NCI-H2107 treated with DMSO at 0.1 percent for 48 hours (cell line): ENCODE measurements at regions not wholly inside any gene's neighbourhood (a gene's known extent, or its start where the extent isn't known, plus 50 kb on each side); places are given as distances from the start of the nearest gene placed in this dataset.

ENCODE experiments used
- DNase-seq: peaks from one replicate; lab custom pipeline; 2025; ENCODE audit not compliant: unreplicated experiment; lab: John Stamatoyannopoulos, UW

DNA sequence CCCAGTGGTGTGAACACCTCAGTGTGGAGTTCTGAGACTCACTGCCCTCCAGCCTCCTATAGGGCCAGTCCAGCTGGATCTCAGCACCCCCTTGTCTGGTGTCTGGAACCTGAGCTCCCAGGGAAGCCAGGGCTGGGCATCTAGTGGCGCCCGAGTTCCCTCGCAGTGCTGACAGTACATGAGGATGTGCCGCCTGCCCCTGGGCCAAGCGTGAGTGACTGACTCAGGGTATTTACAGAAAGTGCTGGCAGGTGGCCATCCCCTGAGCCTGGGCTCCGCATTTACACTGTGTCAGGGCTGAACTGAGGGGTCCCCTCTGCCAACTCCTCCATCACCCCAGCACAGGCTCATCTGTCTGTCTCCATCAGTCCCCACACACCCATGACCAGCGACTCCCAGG is 185.3 kb downstream of the BRD1 start:
- peak; percentile 7 for DNase-seq

DNA sequence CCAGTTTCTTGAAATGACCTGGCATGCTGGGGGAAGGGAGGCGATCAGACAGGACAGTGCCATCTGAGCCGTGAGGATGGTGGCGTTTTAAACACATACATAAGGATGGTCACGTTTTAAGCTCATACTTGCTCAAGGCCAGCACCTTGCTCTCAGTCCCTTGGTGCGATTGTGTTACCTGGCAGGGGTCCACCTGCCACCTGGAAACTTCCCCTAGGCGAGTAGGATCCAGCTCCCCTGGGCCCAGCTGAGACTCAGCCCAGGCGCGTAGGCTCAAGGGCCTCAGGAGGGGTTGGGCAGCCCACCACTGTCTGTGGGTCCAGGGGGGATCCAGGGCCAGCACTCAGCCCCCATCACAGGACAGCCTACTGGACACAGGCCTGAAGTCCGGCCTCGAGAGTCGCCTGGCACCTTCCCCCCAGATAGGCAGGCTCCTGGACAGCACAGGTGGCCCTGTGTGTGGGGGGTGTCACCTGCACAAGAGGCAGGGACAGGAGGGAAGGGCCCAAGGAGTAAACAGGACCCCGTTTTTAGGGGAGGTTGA is 185.8 kb downstream of the BRD1 start:
- no peak for DNase-seq

DNA sequence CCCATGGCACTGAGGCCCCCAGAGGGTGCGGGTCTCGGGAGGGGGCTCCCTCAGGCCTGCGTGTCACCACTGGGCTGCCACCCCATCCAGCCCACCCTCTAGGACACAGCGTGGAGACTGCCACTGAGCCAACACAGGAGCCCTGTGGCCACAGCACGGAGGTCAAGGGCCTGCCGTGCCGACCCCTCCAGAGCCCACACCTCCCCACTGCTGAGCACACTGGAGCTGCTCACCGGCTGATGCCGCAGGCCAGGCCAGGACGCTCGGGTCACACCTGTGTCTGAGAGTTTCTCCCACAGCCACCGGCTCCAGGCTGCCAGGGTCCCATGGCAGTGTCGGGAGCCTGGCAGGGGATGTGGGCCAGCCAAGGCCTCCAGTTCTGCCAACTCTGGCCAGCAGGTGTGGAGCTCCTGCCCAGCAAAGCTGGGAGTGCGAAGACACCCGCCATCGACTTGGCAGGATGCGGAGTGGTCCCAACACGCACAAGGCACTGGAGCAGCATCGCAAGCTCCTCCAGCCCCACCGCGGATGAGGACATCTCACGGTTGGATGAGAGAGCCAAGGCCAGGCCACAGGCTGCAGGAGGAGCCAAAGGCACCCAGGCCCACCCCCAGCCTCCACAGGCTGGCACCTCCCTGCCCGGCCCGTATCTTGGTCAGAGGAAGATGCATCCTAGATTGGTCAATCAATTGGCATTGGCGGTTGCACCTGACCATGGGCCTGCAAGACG is 187.1 kb downstream of the BRD1 start:
- DNase-seq, result no peak

DNA sequence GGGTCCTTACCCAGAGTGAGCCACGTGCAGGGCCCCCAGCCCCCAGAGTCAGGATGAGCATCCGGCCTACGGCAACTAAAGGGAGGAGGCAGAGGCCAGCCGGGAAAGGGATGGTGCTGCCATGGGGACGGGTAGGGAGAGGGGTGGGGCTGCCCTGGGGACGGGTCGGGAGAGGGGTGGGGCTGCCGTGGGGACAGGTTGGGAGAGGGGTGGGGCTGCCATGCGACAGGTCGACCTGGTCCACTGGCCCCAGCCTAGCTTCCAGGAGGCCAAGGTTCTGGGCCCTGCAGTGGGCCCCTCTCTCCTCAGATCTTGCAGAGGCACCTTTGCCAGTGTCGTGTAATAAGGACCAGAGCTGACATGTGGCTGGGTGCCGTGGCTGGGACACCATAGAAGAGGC is 187.7 kb downstream of the BRD1 start:
- no peak for DNase-seq

DNA sequence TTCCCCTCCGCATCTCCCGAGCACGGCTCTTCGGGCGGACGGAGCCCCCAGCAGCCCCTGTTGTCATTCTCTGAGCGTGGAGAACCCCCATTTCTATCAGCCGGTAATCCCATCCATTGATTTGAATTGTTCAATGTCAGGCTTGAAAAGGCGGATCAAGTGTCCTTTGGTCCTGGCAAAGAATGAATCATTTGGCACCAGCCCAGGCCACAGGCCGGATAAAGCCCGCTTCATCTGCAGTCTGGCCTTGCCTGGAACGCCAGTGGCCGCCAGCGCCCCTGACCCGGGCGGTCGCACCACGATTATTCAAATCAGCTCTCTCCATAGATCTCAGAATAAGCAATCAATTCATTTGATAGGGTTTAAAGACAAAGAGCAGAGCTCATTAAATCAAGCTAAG is 188.9 kb downstream of the BRD1 start:
- DNase-seq, result no peak

DNA sequence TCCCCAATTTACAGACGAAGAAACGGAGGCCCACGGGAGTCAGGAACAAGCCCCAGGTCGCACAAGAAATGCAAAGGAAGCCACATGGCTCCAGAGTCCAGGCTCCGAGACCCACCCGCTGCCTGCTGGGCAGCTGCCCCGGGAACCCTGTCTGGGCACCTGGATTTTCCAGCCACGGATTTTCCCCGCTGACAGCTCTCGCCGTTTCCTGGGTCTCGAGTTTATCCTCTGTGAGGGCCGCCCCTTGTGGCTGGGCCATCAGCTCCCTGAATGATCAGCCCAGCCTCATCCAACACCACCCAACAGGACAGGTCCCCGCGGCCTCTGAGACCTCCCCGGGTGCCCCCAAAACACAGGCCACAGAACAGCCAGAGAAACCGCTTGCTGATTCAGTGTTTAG is 189.7 kb downstream of the BRD1 start:
- DNase-seq, result no peak

DNA sequence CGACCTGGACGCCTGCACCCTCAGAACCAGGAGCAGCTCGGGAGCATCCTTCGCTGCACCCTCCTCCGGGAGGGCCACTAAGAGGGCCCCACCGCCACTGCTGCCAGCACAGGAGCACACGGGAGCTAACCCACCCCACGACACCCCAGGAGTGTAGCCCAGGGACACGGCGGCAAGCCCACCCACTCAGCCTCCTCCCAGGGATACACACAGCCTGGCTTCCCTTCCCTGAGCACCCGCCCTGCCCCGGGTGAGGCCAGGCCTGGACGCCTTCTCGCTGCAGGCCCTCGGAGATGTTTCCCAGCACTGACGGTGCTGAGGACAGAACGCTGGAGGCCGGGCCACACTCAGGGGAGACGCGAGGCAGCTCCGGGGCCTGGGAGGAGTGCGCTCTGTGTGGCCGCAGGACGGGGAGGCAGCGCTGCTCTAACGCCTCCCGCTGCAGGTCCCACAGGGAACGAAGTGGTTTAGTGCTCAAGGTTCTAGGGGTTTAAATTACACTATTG is 190.4 kb downstream of the BRD1 start:
- no peak for DNase-seq

DNA sequence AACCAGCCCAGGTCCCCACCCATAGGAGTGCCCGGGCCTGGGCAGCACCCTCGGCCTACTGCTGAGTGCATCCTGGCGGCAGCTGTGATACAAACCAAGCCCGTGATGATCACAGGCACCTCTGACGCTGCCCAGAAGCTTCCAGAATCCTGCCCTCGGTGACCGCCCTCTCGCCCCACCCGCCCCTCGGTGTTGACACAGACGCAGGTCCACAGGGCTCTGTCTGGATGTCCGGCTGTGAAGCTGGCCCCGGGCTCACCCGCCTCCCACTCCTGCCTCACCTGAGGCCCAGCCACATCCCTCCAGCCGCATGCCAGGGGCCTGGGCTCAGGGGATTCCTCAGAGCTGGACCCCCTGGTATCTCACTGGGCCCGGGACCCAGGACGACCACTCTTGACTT is 191.0 kb downstream of the BRD1 start:
- no peak for DNase-seq

DNA sequence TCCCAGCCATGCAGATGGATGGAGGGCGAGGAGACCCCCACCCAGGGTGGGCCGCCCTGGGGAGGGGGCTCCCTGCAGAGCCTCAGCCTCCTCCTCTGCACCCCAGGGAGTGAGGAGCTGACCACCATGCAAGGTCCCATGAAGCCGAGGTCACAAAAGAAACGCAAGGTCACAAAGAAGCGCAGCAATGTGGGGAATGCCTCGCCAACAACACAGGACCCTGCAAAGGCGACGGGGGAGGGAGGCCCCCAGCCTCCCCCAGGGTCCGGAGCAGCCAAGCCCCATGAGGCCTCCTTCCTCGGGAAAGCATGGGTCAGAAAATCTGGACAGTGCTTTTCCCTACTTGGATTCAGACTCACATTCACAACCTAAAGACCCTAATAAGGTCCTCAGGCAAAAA is 191.5 kb downstream of the BRD1 start:
- no peak for DNase-seq

DNA sequence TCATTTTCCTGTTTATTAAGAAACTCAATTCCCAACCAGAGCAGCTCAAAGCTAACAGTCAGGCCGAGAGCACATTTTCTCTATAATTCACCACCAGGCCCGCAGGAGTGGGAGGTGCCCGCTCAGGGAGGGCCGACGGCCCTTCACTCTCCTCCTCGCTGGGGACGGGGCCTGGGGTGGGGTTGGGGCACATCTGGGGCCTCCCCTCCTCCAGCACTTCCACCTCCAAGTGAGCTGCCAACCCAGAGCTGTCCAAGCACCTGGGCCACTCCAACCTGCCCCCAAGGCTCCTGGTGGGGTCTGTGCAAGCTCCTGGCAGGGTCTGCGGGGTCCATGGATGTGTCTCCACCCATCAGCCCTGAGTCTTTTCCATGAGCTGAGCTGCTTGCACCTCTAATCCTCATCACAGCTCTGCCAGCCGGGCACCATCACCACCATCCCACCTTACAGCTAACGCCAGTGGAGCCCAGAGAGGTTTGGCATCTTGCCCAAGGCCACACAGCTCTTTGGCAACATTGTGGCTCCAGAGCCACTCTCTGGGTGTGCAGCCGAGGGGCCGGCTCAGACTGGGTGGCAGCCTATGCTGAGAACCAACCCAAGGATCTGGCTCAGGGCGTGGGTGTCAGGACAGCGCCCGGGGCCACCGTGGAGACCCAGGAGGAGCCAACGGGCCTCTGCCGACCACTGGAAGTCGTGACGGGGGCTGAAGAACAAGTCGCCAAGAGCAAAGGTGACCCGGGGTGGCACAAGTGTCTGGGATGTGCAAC is 193.5 kb downstream of the BRD1 start:
- DNase-seq, result no peak

DNA sequence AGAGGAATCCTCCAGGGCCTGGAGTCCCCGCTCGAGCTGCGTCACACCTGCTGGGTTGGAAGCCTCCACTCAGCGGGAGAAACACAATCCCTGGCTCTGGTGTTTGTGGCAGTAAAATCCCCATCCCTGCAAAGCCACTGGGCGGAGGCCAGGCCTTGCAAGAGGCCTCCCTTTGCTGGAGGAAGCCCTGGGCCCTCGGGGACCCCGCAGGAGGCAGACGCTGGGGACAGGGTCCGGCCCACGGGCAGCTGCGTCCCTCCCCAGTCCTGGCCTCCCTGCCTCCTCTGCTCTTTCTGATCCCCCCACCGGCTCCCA is 194.7 kb downstream of the BRD1 start:
- peak; percentile 65 for DNase-seq

DNA sequence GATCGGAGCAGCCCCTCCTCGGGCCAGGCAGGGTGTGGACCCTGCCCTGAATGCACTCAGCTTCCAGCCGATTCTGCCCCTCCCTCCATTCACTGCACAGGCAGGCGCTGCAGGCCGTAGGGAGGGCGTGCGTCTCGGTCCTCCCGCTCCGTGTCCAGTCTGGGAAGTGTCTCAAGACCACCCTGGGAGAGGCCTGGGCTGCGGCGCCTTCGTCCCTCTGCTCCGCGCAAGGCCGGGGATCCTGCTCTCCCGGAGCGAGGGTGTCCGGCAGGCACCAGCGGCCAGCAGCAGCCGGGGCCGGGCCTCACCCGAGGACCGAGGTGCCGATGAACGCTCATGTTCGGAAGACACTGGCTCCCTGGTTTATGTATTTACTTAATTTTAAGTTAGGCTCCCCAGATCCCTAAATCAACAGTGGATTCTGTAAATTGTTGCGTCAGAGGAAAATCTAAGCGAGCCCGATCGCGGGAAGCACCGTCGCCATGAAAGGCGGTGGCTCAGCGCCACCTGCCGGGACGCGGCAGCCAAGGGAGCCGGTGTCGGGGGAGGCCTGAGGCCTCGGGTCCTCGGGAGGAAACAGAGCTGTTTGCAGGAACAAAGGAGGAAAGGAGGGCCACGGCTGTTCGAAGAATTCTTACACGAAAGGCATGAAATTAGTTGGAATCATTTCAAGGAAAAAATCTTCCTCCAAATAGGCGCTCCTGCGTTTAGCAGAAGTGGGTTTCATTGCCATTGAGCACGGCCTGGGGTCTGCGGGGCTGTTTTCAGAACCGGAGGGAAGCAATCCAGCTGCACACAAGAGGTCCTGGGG is 195.3 kb downstream of the BRD1 start:
- DNase-seq, result peak; percentile 65

DNA sequence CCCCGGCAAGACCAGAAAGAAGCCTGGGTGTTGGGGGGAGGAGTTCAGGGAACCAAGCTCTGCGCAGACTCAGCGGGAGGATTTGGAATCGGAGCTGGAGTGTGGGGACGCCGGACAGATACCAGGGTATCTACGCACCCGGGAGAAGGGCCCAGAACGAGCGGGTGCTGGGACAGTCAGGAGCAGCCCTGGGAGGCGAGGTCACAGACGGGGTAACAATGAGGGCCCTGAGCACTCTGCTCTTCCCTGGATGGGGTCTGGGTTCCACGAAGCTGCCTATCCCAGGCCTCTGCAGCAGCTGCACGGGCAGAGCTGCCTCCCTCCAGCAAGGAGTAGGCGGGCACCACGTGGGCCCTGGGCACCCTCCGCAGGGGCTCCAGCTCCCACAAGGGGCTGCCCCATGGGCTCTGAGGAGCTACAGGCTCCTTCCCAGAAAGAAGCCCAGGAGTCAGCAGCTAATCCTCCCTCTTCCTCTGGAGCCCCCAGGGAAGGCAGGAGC is 197.2 kb downstream of the BRD1 start:
- no peak for DNase-seq

DNA sequence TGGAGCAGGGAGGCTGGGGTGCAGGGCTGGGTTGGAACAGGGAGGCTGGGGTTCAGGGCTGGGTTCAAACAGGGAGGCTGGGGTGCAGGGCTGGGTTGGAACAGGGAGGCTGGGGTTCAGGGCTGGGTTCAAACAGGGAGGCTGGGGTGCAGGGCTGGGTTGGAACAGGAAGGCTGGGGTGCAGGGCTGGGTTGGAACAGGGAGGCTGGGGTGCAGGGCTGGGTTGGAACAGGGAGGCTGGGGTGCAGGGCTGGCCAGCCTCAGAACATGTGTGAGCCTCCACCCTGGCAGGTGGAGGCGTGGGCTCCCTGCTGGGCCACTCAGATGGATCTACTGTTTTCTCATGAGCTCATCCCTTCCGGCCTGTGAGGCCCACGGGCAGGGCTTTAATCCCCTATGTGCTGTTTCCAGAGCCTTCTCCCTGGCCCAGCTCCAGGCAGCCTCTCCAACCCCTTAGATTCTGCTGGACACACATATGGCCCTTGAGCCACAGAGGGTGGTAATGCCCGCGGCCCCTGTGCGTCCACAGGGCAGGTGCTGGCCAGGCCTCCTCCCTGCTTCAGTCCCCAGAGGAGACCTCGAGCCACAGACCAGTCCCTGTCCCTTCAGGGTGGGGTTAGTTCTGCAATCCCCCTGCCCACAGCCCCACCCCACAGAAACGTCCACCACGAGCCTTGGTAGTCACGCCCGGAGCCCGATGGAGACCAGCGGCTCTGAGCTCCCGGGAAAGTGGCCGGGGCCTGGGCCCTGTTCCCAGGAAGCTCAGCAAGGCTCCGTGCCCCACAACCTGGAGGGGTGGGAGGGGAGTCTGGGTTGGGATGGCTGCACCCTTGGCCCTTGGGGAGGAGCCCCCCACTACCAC is 197.9 kb downstream of the BRD1 start:
- DNase-seq, result no peak

DNA sequence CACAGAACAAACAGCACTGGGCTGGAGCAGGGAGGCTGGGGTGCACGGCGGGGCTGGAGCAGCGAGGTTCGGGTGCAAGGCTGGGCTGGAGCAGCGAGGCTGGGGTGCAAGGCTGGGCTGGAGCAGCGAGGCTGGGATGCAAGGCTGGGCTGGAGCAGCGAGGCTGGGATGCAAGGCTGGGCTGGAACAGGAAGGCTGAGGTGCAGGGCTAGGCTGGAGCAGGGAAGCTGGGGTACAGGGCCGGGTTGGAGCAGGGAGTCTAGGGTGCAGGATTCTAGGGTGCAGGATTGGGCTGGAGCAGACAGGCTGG is 198.5 kb downstream of the BRD1 start:
- no peak for DNase-seq

DNA sequence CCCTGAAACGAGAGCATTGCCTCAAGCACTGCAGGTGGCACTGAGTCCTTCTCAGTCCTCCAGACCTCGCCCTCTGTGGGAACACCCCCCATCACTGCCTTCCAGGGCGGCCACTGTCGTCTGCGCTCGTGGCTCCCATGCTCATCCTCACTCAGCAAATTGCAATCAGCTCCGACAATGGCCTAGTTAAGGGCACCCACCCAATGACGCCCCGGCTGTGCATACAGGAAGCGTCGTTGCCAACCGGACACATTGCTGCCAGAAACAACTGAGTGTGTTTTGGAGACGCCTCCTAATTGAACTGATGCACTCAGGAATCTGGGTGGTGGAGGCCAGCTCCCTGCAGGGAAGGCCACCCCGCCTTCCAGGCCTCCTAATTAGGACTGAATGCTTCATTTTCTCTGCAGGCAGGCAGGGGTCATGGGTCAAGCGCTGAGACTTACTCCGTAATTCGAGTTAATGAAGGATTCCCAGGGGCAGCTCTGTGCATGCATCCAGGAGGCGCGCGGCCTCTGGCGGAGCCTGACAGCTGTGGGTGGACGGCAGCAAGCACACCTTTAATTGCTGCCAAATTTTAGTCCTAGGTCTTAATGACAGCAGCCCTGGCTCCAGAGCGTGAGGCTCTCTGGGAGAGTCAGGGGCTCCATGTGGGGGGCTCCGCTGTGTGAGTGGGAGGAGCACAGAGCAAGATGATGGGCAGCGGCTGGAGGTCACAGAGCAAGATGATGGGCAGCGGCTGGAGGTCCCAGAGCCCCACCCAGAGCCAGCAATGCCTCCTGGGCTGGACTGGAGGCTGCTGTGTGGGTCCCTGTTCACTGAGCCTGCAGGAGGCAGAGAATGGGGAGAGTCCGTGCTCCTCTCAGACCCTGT is 199.0 kb downstream of the BRD1 start:
- DNase-seq, result no peak

DNA sequence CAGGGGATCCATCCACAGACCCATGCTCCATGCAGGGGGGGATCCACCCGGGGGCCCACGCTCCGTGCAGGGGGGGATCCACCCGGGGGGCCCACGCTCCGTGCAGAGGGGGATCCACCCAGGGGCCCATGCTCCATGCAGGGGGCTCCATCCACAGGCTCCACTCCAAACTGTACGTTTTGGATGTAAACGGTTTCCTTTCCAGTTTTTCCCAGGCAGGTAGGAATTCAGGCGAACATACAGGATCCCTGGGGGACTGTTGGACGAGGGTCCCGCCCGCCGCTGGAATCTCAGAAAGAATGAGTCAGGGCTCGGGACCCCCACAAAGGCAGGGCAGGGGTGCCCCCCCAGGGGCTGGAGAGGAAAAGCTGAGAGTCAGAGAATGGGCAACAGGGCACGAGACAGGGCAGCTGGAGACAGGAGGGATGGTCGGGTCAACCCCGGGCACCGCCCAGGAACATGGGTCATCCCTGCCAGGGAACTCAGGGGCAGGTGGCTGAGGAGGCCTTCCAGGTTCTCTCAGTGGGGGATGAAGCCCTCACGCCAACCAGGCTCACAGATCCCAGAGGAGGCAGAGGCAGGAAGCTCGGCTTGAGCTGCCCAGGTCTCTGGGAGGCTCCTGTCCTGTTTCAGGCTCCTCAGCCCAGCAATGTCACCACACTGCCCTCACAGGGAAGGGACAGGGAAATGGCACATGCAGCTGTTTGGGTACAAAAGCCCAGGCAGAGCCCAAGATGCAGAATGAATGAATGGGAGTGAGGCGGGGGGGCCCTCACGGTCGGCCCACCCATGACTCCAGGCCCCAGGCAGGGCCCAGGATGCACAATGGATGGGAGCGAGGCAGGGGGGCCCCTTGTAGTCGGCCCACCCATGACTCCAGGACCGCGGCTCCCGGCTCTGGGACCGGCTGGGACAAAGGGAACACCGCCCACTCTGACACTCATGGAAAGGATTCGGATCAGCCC is 200.2 kb downstream of the BRD1 start:
- DNase-seq, result no peak

DNA sequence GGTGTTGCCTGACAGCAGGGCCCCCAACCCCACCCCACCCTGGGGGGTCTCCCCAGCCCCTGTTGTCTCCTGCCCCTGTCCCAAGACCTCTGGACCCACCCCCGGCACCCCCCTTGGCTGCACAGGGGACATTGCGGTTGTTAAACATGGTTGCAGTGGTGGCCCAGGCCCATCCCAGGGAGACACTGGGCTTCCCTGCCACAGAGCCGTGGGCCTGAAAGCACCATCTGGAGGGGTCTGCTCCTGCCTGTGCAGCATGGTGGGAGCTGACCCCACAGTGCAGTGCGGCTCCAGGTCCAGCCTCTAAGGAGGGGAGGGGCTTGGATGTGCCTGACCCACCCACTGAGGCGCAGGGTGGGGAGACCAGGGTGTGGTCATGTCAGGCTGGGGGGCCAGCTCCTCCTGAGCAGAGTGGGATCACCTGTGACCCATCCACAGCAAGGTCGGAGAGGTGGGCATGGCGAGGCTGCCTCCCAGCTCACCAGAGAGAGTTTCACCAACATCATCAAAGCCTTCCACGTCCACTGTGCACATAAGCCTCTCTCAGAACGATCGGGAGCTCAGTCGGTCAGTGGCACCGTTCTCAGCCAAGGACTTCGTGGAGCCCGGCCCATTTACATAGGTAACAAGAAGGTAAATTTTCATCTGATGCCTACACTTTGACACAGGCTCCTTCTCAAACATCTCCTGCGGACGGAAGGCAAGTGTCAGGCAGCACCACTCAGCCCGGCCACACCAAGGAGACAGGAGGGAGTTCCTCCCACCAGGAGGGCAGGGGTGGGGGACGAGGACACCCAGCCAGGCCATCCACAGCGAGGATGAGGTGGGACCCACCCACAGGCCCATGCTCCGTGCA is 201.1 kb downstream of the BRD1 start:
- DNase-seq, result no peak
